HCT116 (cell line): ENCODE measurements at regions not wholly inside any gene's neighbourhood (a gene's known extent, or its start where the extent isn't known, plus 50 kb on each side); places are given as distances from the start of the nearest gene placed in this dataset.
"Not testable (repeated sequence)": the region's sequence is repeated elsewhere in the genome, so short reads cannot be mapped to it uniquely, and the experiment has no call there.

Source experiments
- ATAC-seq: fragments of 200-7000 bp; cut with Tn5 transposase; 2 replicates; pipeline ENCODE4 v1.9.1; 2020; ENCODE audit warnings: mild to moderate bottlenecking, moderate library complexity
- BruUV-seq: library from RNA; stranded (reverse); fragments of 400-500 nt; replicated peaks from 2 replicates; lab custom pipeline; 2021; lab: Mats Ljungman, UMichigan
- CTCF ChIA-PET: fragments of 300-600 bp; sonication (Branson Sonifier 250); formaldehyde crosslinking; loops from one replicate; lab custom pipeline; 2021; ENCODE audit warnings: antibody characterized with exemption; lab: Charles Lee
- POLR2A ChIA-PET: fragments of 300-600, 350-600 bp; sonication (Branson Sonifier 250); formaldehyde crosslinking; loops from one replicate; lab custom pipeline; 2021; ENCODE audit warnings: antibody characterized with exemption; lab: Charles Lee
- RAD21 ChIA-PET, 2 experiments: fragments of 300-600 bp; sonication (Branson Sonifier 250); formaldehyde crosslinking; loops; one replicate each; lab custom pipeline; 2023; ENCODE audit warnings: low total read pairs in 2 of 2; ENCODE audit not compliant: uncharacterized antibody in 2 of 2, unreplicated experiment in 2 of 2, low non-redundant PET in 1 of 2; lab: Charles Lee
- DNase-seq: peaks from one replicate; pipeline ENCODE4 v3.0.0-alpha.2; 2010; ENCODE audit warnings: low read depth, low spot score
- H2AFZ ChIP-seq: fragments of 200-600 bp; shearing (Covaris generic), sonication (generic); 2 replicates; pipeline ENCODE4 v1.6.1; 2017; ENCODE audit warnings: low read depth, mixed run types, mixed read lengths, antibody characterized with exemption, low read length; ENCODE audit not compliant: poor library complexity, severe bottlenecking
- H3K27ac ChIP-seq: 2 replicates; pipeline ENCODE4 v1.5.1; 2012; ENCODE audit warnings: low read depth, low read length
- H3K27me3 ChIP-seq: fragments of 200-600 bp; sonication (generic); 2 replicates; pipeline ENCODE4 v1.6.1; 2016; ENCODE audit warnings: mixed run types, low read length, mixed read lengths; ENCODE audit not compliant: insufficient read depth
- H3K36me3 ChIP-seq, 2 experiments: fragments of 200-500 bp in 1 of 2; fragments of 200-600 bp in 1 of 2; sonication (Bioruptor generic) in 1 of 2; sonication (generic) in 1 of 2; 2 replicates each; pipeline versions ENCODE4 v1.5.1 to v1.6.1; 2014 to 2016; ENCODE audit warnings: low read length in 2 of 2, inconsistent platforms in 1 of 2, mixed read lengths in 1 of 2, mixed run types in 1 of 2; ENCODE audit not compliant: insufficient read depth in 2 of 2, control insufficient read depth in 1 of 2
- H3K4me1 ChIP-seq, 2 experiments: fragments of 200-600 bp in 1 of 2; sonication (generic) in 1 of 2; 2 replicates each; pipeline versions ENCODE4 v1.5.1 to v1.6.1; 2012 to 2017; ENCODE audit warnings: low read length in 2 of 2, inconsistent platforms in 1 of 2, mild to moderate bottlenecking in 1 of 2, mixed read lengths in 1 of 2, mixed run types in 1 of 2, moderate library complexity in 1 of 2; ENCODE audit not compliant: insufficient read depth in 2 of 2, control insufficient read depth in 1 of 2
- H3K4me2 ChIP-seq: fragments of 200-600 bp; sonication (generic); 2 replicates; pipeline ENCODE4 v1.6.1; 2017; ENCODE audit warnings: mixed run types, low read length, mixed read lengths
- H3K4me3 ChIP-seq, 2 experiments: fragments of 200-600 bp in 1 of 2; sonication (generic) in 1 of 2; replicated peaks in 1 of 2; 2 replicates each; pipeline ENCODE4 v1.5.1; 2011 to 2016; ENCODE audit warnings: low read length in 2 of 2, control low read depth in 1 of 2, low read depth in 1 of 2, mild to moderate bottlenecking in 1 of 2, mixed read lengths in 1 of 2, mixed run types in 1 of 2
- H3K79me2 ChIP-seq: fragments of 200-600 bp; sonication (generic); 2 replicates; pipeline ENCODE4 v1.6.1; 2017; ENCODE audit warnings: mild to moderate bottlenecking, mixed run types, low read length, moderate library complexity, mixed read lengths; ENCODE audit not compliant: insufficient read depth
- H3K9ac ChIP-seq: fragments of 200-600 bp; sonication (generic); 2 replicates; pipeline ENCODE4 v1.6.1; 2016; ENCODE audit warnings: low read length, mixed read lengths
- H3K9me2 ChIP-seq: fragments of 200-600 bp; sonication (generic), shearing (Covaris generic); 2 replicates; pipeline ENCODE4 v1.6.1; 2017; ENCODE audit warnings: mixed run types, mild to moderate bottlenecking, moderate library complexity; ENCODE audit not compliant: insufficient read depth
- H3K9me3 ChIP-seq, 2 experiments: fragments of 200-500 bp in 1 of 2; fragments of 200-600 bp in 1 of 2; sonication (Bioruptor generic) in 1 of 2; sonication (generic) in 1 of 2; 2 replicates each; pipeline ENCODE4 v1.6.1; 2014 to 2017; ENCODE audit warnings: low read length in 2 of 2, mixed read lengths in 2 of 2, inconsistent platforms in 1 of 2, low read depth in 1 of 2, mild to moderate bottlenecking in 1 of 2, mixed run types in 1 of 2, moderate library complexity in 1 of 2; ENCODE audit not compliant: control insufficient read depth in 1 of 2, insufficient read depth in 1 of 2
- H4K20me1 ChIP-seq: fragments of 200-600 bp; sonication (generic), shearing (Covaris generic); 2 replicates; pipeline ENCODE4 v1.6.1; 2017; ENCODE audit warnings: mixed run types, mild to moderate bottlenecking, moderate library complexity; ENCODE audit not compliant: insufficient read depth
- POLR2AphosphoS5 ChIP-seq: IDR thresholded peaks from 2 replicates; pipeline ENCODE4 v1.6.1; 2011; ENCODE audit warnings: mild to moderate bottlenecking, low read depth, low read length, moderate library complexity
- SRF ChIP-seq: IDR thresholded peaks from 2 replicates; pipeline ENCODE4 v1.6.1; 2012; ENCODE audit warnings: low read depth
- YY1 ChIP-seq: IDR thresholded peaks from 2 replicates; pipeline ENCODE4 v1.6.1; 2011; ENCODE audit warnings: low read length, low read depth, moderate library complexity, mild to moderate bottlenecking; ENCODE audit not compliant: insufficient replicate concordance; ENCODE audit errors: extremely low read depth
- intact Hi-C: fragments of 100-400 bp; cut with micrococcal nuclease; formaldehyde crosslinking; loops from 2 replicates; pipeline ENCODE4 v1.10.0; 2022

- POLR2A ChIA-PET, H4K20me1 ChIP-seq, H3K9me3 ChIP-seq, H3K9ac ChIP-seq, BruUV-seq, H3K4me2 ChIP-seq, intact Hi-C loops, H3K9me2 ChIP-seq, H3K79me2 ChIP-seq, DNase-seq, CTCF ChIA-PET, ATAC-seq, H2AFZ ChIP-seq, H3K27ac ChIP-seq, H3K27me3 ChIP-seq, H3K4me3 ChIP-seq, H3K36me3 ChIP-seq: not testable (repeated sequence)
- H3K4me1 ChIP-seq, result peaks cover 0 to 17% of the 10 kb centered on the region in 2 experiments; a peak in 2 of 4 replicates
- RAD21 ChIA-PET, result interaction anchor here in 1 of 2 experiments (0.7 kb wide), 1 partner anchor 439 kb away, joined by 5 read pairs; no protein-coding TSS in a partner anchor
Measured at GRCh38 chr6:134425917-134426316, 108.0 kb upstream of the SGK1 start.

GRCh38 chr6:134425513-134425912 is 107.6 kb upstream of the SGK1 start:
- ChIA-PET POLR2A (no interaction called here), RAD21 (interaction anchor here in 1 of 2 experiments (0.7 kb wide), 1 partner anchor 439 kb away, joined by 5 read pairs; no protein-coding TSS in a partner anchor), CTCF (no interaction called here)
- Histone ChIP-seq H3K79me2 (no peaks in the 10 kb centered on the region), H3K36me3 (no peaks in the 10 kb centered on the region), H3K9ac (no peak overlapping the region), H3K9me2 (no peaks in the 10 kb centered on the region), H4K20me1 (no peaks in the 10 kb centered on the region), H2AFZ (no peak overlapping the region), H3K27ac (no peak overlapping the region), H3K4me2 (no peak overlapping the region), H3K9me3 (no peaks in the 10 kb centered on the region), H3K27me3 (no peaks in the 10 kb centered on the region), H3K4me1 (peaks cover 0 to 21% of the 10 kb centered on the region in 2 experiments; a peak in 2 of 4 replicates), H3K4me3 (no peak overlapping the region)
- no TSS peak for BruUV-seq
- DNase-seq (no peak), ATAC-seq (no peak)
- intact Hi-C loops, result no loop called here
- TF ChIP-seq YY1 (no peak), SRF (no peak), POLR2AphosphoS5 (no peak)
- TF ChIP-seq, all 23 proteins: peak for 0
